ENCODE measurements at regions not wholly inside any gene's neighbourhood (a gene's known extent, or its start where the extent isn't known, plus 50 kb on each side); places are given as distances from the start of the nearest gene placed in this dataset.

GRCh38 chr3:31157047-31157694 is 262.7 kb upstream of the GADL1 start:
- DNase-seq, result no peak

DNA sequence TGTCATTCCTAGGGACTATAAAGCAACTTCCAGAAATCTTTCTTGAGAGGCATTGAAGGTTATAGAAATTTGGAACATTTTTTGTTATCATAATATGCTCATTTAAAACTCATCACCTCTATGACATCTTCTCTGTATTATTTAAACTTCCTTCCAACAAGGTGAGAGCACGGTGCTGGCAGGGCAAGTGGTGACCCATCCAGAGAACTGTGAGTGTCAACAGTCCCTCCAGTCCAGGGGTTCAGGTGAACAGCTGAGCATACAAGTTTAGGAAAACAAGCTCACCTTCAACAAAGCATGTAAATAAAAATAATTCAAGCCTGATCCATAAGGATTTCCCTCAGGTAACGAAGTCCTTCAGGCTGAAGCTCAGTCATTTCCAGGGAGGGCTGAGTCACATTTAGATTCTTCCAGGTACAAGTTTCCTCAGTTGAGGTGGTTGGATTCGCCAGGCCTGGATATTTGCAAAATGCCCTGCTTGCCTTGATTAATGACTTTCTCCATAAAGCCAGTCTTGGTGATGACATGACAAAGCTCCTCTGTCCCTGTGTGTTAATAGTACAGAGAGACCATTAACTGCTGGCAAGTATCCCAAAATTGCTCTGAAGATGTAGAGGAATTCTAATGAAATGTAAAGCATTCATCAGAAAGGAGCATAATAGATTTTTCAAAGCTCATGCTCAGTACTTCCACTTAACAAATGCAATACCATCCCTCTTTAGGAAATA is 263.6 kb upstream of the GADL1 start:
- no peak for DNase-seq

DNA sequence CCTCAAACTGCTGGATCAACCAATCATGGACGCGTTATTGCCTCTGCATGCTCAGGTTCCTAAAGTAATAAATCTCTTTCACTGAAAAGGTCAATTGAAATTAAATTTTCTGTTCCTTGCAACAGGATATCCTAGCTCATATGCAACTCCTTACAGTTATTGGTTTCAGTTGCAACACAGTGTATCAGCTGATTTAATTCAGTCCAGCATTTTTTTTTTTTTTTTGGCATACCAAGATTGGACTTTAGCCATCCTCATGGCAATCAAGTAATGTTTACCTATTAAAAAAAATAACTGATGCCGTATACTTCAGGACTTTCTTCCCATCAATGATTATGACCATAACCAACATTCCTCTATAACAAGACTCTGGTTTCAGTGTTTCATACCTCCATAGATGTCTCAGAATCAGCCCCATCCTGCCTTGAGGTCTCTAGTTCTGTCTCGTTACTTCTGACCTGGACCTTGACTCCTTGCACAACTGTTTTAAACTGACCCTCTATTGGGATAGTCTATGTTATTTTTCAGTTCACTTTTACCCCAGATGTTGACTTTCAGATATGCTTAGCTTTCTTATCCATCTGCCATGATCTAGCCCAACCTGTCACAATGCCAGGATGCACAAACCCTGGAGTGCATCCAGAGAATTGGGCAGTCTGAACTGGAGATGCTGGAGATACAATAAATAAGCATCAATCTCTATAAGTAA is 265.0 kb upstream of the GADL1 start:
- no peak for DNase-seq

DNA sequence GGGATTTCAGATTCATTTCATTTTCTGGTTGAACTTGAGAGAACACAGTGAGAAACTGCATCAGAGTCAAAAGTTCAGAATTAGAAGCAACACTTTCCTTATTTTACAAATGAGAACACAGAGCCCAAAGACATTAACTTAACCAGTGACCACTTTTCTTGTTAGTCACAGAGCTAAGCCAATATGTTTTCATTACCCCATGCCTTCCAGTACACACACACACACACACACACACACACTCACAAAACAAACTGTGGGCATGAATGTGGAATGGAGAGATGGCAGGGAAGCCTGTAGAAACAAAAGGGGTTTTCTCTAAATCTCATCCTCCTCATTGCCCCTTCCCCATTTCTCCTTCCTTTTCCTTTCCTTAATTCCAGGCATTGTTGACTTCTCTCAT is 267.4 kb upstream of the GADL1 start:
- no peak for DNase-seq

DNA sequence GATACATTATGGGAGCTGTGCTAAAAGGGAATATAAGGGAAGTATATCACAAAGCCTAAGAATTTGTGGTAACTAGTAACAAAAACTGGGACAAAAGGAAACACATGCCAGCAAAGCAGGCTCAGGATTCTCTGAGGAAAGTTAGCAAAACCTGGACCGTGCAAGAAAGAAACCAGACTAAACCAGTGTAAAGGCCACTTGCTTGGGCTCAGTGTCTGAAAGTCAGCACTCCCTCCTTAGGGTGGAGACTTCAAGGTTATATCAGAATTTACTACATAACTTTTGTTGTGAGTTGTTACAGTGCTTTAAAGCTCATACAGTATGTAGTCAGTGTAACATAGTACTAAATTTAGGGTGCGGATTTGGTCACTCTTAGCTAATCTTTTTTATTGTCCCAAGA is 269.9 kb upstream of the GADL1 start:
- DNase-seq, result no peak

GRCh38 chr3:31165399-31165860 is 271.0 kb upstream of the GADL1 start:
- no peak for DNase-seq

- DNase-seq, result no peak
These were observed 271.9 kb upstream of the GADL1 start for GRCh38 chr3:31166249-31166885.

DNA sequence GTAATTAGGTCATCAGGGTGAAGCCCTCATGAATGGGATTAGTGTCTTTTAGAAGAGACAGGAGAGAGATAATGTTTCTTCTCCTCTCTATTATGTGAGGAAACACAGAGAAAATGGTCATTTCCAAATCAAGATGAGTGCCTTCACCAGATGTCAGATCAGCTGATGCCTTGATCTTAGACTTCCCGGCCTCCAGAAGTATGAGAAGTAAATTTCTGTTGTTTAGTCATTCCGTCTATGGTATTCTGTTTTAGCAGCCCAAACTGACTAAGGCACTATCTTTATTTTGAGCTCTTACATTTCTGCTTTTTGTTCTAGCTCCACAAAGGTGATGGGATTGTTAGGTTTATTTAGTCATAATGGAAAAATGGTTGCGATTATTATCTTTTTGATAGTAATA is 273.2 kb upstream of the GADL1 start:
- no peak for DNase-seq

DNA sequence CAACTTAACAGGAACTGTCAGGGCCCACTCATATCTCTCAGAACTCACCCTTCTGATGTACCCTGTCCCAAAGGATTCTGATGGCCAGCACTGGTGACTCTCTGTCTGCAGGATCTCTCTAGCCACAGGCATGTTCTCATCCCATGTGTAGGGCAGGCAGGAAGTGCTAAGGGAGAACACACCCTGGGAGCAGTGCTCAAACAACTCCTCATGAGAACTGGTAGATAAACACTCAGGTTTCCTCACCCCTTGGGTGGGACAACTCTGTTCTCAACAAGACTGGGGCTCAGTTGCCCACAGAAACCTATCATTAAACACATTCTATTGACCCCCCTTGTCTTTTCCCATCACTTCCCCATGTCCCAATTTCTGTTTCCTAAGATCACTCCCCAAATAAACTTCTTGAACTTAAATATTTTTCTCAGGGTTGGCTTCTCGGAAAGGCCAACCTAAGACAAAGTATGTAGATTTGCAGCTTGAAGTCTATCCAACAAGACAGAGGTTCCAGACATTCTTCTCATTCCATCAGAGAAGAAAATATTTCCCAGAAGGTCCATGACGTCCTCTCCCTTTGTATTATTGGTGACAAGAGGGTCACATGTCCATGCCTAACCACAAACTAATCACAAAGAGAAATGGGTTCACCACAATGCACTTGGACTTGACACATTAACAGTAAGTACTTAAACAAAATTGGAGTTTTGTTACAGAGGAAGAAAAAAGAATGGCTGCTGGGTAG is 276.6 kb upstream of the GADL1 start:
- no peak for DNase-seq

DNA sequence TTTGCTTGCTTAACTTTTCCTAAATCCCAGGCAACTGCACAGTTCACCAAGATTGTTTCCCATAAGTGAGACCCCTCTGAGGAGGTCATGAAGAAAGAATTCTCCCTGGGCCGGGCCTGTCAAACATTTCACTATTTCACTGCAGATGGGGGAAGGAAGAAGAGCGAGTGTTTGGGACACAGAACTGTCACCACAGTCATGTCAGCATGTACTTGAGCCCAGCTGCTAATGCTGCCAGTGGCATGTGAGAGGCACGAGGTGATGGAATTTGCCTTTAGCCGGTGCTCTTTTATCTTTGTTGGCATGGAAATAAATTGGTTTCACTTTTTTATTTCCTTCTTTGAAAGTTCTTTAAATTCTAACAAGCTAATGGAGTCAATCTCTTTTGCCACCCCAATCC is 277.9 kb upstream of the GADL1 start:
- no peak for DNase-seq

- DNase-seq, result no peak
These were observed 278.8 kb upstream of the GADL1 start for GRCh38 chr3:31173118-31173718.

DNA sequence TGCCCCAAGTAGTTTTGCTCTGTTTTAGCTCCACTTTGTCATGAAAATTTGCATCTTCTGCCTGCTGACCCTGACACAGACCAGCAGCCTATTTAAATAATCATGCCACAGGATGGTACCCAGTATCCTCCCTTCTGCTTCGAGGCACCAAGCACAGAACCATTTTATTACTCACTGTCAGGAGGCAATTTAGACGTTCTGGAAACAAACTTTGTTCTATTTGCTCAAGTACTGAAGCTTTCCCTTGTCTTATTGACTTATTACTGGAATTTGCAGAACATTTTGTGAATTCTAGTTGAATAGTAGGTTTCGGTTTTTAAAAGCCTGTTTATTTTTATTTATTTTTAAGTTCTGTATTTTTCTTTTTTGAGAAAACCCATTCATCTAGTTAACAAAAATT is 279.6 kb upstream of the GADL1 start:
- no peak for DNase-seq

GRCh38 chr3:31176045-31176444 is 281.6 kb upstream of the GADL1 start:
- DNase-seq, result no peak

- no peak for DNase-seq
These were observed 284.0 kb upstream of the GADL1 start for GRCh38 chr3:31178467-31178866.

DNA sequence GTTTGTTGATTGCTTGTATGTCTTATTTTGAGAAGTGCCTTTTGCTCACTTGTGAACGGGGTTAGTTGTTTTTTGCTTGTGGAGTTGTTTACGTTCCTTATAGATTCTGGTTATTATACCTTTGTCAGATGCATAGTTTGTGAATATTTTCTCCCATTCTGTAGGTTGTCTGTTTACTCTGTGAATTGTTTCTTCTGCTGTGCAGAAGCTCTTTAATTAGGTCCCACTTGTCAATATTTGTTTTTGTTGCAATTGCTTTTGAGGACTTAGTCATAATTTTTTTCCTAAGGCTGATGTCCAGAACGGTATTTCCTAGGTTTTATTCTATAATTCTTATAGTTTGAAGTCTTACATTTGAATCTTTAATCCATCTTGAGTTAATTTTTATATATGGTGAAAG is 285.3 kb upstream of the GADL1 start:
- DNase-seq, result no peak

GRCh38 chr3:31180274-31180673 is 285.8 kb upstream of the GADL1 start:
- no peak for DNase-seq

DNA sequence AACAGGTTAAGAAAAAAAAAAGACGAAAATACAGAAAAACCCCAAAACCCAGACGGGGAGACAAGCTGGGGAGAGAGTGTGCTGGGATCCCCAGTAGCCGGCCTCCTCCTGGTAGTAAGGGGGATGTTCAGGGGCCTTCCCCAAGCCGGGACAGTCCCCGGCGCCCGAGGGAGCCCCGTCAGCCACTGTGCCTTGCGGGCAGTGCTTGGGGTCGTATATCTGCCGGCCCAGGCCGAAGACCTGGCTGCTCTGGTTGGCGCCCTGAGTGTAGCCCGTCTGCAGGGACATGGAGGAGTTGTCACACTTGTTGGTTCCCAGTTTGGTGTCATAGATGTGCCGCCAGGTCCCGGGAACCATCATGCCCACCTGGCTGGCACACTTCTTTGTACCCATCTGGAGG is 287.2 kb upstream of the GADL1 start:
- no peak for DNase-seq

DNA sequence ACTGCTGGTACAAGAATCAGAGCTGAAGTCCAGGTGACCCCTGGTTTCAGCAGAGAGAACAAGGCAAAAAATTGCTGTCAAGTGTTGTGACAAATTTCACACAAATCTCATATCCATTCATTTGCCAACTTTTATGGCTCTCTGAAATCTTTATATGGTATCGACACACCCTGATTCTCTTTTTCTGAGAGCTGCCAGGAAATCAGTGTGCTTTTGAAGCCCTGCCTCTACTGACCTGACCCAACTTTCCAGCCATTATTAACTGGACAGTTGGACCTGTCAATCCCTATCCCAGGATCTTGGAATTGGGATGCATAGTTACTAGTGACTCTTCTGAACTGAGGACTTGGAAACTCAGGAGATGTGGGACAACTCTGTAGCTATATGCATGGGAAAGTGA is 288.2 kb upstream of the GADL1 start:
- no peak for DNase-seq

- DNase-seq, result no peak
These were observed 290.0 kb upstream of the GADL1 start for GRCh38 chr3:31184261-31185061.

DNA sequence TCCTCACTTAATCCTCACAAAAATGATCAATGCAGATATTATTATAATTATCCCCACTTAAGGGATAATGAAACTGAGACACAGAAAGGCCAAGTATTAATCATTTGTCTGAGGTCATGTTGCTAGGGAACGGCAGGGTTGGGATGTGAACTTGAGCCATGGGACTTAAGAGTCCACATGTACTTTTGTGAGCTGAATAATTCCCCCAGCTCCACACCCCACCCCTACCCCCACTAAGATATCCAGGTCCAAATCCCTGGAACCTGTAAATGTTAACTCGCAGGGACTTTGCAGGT is 290.5 kb upstream of the GADL1 start:
- no peak for DNase-seq

DNA sequence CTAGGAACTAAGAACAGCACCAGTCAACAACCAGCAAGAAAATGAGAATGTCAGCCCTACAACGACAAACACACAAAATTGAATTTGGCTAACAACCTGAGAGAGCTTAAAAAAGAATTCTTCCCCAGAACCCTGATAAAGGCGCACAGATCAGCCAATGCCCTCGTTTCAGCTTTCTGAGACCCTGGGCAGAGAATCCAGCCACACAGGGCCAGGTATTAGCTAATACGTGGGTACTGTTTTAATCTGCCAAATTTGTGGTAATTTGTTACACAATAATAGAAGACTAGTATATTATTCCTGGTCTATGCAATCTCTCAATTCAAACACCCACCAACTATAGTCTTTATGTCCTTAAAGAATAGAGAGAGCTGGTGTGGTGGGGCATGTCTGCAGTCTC is 291.6 kb upstream of the GADL1 start:
- no peak for DNase-seq

GRCh38 chr3:31187380-31187779 is 292.9 kb upstream of the GADL1 start:
- no peak for DNase-seq
